Osteoblast (primary cell): ENCODE measurements at regions not wholly inside any gene's neighbourhood (a gene's known extent, or its start where the extent isn't known, plus 50 kb on each side); places are given as distances from the start of the nearest gene placed in this dataset.

ENCODE experiments used
- DNase-seq: peaks from one replicate; pipeline ENCODE4 v3.0.0; 2011; ENCODE audit warnings: low spot score, mixed read lengths; ENCODE audit not compliant: insufficient read length; ENCODE audit errors: missing footprints
- H2AFZ ChIP-seq: 2 replicates; pipeline ENCODE4 v1.6.0; 2011; ENCODE audit warnings: mild to moderate bottlenecking, low read length
- H3K27ac ChIP-seq: 2 replicates; pipeline ENCODE4 v1.5.1; 2011; ENCODE audit warnings: mild to moderate bottlenecking, low read depth, low read length, moderate library complexity
- H3K27me3 ChIP-seq: 2 replicates; pipeline ENCODE4 v1.6.0; 2012; ENCODE audit warnings: mild to moderate bottlenecking, control low read depth, inconsistent platforms, low read length, moderate library complexity; ENCODE audit not compliant: insufficient read depth
- H3K36me3 ChIP-seq: 2 replicates; pipeline ENCODE4 v1.5.1; 2011; ENCODE audit warnings: mild to moderate bottlenecking, low read length, control low read depth, moderate library complexity; ENCODE audit not compliant: insufficient read depth
- H3K4me1 ChIP-seq: 2 replicates; pipeline ENCODE4 v1.5.1; 2011; ENCODE audit warnings: mild to moderate bottlenecking, low read length, control low read depth, moderate library complexity; ENCODE audit not compliant: insufficient read depth
- H3K4me2 ChIP-seq: 2 replicates; pipeline ENCODE4 v1.6.0; 2011; ENCODE audit warnings: mild to moderate bottlenecking, low read length; ENCODE audit not compliant: insufficient read depth
- H3K4me3 ChIP-seq: fragments of 200-600 bp; sonication (generic); 3 replicates; pipeline ENCODE4 v1.5.1; 2012; ENCODE audit warnings: mild to moderate bottlenecking, low read length, inconsistent platforms; ENCODE audit not compliant: insufficient read depth
- H3K79me2 ChIP-seq: 2 replicates; pipeline ENCODE4 v1.6.0; 2012; ENCODE audit warnings: mild to moderate bottlenecking, low read length, control low read depth, inconsistent platforms; ENCODE audit not compliant: insufficient read depth
- H3K9me3 ChIP-seq: 2 replicates; pipeline ENCODE4 v1.5.1; 2011; ENCODE audit warnings: low read depth, low read length, control low read depth
- H4K20me1 ChIP-seq: 2 replicates; pipeline ENCODE4 v1.6.0; 2012; ENCODE audit warnings: mild to moderate bottlenecking, low read length, control low read depth; ENCODE audit not compliant: insufficient read depth
- TF ChIP-seq, protein P1 (sequence below): IDR thresholded peaks from 2 replicates; pipeline ENCODE4 v1.5.1; 2011; ENCODE audit warnings: mild to moderate bottlenecking, low read depth, low read length, moderate library complexity; ENCODE audit errors: extremely low read depth

DNA sequence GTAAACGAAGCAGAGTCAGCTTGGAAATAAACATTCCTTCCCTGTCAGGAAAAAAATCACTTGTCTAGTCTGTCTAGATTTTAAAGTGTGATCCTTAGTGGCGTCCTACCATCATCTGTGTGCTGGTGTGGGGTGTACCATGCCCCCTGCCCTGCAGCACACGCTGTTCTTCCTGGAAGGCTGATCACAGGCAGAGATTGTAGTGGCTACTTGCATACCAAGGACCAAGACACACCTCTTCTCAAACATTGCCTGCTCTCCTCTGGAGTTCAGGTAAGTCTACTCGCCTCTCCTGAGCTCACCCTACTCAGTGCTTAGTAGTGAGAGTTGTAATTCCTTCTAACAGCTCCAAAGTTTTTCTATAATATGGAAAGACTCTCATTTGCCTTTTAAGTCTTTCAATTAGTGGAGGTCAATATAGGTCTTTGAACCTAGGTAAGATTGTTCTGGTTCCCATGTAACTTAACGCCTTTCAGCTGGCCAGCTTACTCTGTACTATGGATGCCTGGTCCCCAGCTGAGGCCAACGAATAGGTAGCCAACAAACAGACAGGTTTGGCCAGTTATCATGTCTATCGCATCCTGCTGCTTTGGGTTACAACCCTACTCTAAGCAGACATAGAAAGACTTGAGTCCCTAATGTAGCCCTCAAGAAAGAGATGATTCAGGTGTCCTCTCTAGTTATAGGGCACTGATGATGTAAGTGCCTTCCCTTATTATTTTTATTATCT lies 55.4 kb downstream of the XCL1 start:
- no peak overlapping the region for H3K27ac ChIP-seq
- no peak overlapping the region for H3K4me2 ChIP-seq
- H3K36me3 ChIP-seq: no peaks in the 10 kb centered on the region
- no peak overlapping the region for H2AFZ ChIP-seq
- H3K9me3 ChIP-seq: no peaks in the 10 kb centered on the region
- H4K20me1 ChIP-seq: no peaks in the 10 kb centered on the region
- peaks cover 14% of the 10 kb centered on the region for H3K4me1 ChIP-seq
- DNase-seq: no peak
- no peak overlapping the region for H3K4me3 ChIP-seq
- H3K27me3 ChIP-seq: no peaks in the 10 kb centered on the region
- TF ChIP-seq, protein P1, sequence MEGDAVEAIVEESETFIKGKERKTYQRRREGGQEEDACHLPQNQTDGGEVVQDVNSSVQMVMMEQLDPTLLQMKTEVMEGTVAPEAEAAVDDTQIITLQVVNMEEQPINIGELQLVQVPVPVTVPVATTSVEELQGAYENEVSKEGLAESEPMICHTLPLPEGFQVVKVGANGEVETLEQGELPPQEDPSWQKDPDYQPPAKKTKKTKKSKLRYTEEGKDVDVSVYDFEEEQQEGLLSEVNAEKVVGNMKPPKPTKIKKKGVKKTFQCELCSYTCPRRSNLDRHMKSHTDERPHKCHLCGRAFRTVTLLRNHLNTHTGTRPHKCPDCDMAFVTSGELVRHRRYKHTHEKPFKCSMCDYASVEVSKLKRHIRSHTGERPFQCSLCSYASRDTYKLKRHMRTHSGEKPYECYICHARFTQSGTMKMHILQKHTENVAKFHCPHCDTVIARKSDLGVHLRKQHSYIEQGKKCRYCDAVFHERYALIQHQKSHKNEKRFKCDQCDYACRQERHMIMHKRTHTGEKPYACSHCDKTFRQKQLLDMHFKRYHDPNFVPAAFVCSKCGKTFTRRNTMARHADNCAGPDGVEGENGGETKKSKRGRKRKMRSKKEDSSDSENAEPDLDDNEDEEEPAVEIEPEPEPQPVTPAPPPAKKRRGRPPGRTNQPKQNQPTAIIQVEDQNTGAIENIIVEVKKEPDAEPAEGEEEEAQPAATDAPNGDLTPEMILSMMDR: no peak
- no peaks in the 10 kb centered on the region for H3K79me2 ChIP-seq

DNA sequence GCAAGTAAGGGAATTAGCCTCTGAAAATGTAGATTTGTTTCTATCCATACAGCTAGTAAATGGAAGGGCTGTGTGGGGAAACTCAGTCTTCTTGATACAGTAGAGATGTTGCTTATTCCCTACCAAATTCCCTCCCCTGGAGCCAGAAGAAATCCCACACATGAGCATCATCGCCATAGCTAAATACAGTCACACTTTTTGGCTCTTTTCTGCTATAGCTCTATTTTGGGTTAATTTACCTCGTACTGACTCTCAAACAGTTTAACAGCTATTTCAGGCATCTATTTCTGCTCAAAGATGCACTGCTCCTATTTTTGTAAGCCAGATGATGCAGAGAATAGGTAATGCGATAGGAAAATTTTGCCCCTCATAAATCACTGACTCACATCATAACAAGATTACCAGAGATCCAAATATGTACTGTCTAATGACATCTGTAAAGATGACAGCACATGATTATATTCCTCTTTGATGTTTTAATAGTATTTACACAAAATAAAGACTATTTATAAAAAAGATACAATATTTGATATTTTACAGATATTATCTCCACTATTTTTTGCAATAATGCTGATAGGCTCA lies 58.6 kb downstream of the XCL1 start:
- no peaks in the 10 kb centered on the region for H3K9me3 ChIP-seq
- H3K4me3 ChIP-seq: no peak overlapping the region
- TF ChIP-seq, protein P1: no peak
- H3K27ac ChIP-seq: no peak overlapping the region
- H4K20me1 ChIP-seq: no peaks in the 10 kb centered on the region
- DNase-seq: no peak
- H3K27me3 ChIP-seq: no peaks in the 10 kb centered on the region
- no peaks in the 10 kb centered on the region for H3K36me3 ChIP-seq
- no peaks in the 10 kb centered on the region for H3K79me2 ChIP-seq
- H3K4me1 ChIP-seq: peaks cover 12% of the 10 kb centered on the region
- H3K4me2 ChIP-seq: no peak overlapping the region
- H2AFZ ChIP-seq: no peak overlapping the region

DNA sequence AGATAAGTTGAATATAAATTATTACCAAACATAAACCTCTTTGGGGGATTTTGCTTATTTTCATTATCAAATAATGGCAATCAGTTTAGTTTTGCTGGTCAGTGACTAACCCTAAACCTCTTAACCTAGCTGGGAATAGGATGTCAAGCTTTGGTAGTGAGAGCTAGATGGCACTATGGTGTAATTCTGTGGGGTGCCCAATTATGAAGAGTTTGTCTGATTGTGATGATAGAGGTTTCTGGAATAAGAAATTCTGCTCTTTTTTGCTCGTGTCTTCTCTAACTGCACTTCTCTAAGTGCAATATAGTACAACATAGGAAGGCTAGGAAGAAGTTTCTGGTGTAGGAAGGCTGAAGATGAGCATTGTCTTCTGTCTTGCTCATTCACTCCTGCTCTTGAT lies 59.8 kb downstream of the XCL1 start:
- H3K4me3 ChIP-seq: no peak overlapping the region
- H2AFZ ChIP-seq: no peak overlapping the region
- no peaks in the 10 kb centered on the region for H3K36me3 ChIP-seq
- no peak for DNase-seq
- no peaks in the 10 kb centered on the region for H4K20me1 ChIP-seq
- H3K4me2 ChIP-seq: no peak overlapping the region
- H3K27ac ChIP-seq: peak overlapping the region; percentile 31
- H3K9me3 ChIP-seq: no peaks in the 10 kb centered on the region
- no peaks in the 10 kb centered on the region for H3K79me2 ChIP-seq
- TF ChIP-seq, protein P1: peak; percentile 29
- H3K27me3 ChIP-seq: peaks cover 3% of the 10 kb centered on the region
- peaks cover 12% of the 10 kb centered on the region for H3K4me1 ChIP-seq

DNA sequence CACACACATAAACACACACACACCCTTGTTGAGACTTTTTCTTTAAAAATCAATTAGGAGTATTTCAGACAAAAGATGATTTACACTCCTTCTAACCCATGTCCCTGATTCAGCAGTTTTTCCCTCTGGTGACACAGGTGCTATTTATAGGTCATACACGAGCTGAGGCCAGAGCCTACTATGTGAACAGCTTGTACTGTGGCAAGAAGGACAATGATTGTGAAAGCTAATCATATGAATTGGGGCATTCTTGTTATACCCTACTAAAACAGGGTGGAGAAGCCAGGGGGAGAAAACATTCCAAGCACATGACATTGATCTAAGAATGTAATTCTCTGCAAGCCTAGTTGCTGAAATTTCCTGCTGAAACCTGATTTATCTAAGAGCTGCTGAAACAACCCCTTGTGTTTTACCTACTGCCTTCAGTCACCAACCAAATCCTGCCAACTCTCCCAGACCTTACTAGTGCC lies 60.3 kb downstream of the XCL1 start:
- TF ChIP-seq, protein P1: no peak
- DNase-seq: no peak
- H3K4me2 ChIP-seq: no peak overlapping the region
- H3K36me3 ChIP-seq: no peaks in the 10 kb centered on the region
- H2AFZ ChIP-seq: peak overlapping the region; percentile 72
- peaks cover 12% of the 10 kb centered on the region for H3K4me1 ChIP-seq
- H3K27me3 ChIP-seq: peaks cover 3% of the 10 kb centered on the region
- no peaks in the 10 kb centered on the region for H4K20me1 ChIP-seq
- no peaks in the 10 kb centered on the region for H3K9me3 ChIP-seq
- H3K27ac ChIP-seq: peak overlapping the region; percentile 69
- no peak overlapping the region for H3K4me3 ChIP-seq
- H3K79me2 ChIP-seq: no peaks in the 10 kb centered on the region
